Spleen (tissue), 11 donors: ENCODE measurements at regions not wholly inside any gene's neighbourhood (a gene's known extent, or its start where the extent isn't known, plus 50 kb on each side); places are given as distances from the start of the nearest gene placed in this dataset.

Source experiments
- DNase-seq: peaks from one replicate; pipeline ENCODE4 v3.0.0-alpha.2; 2020
- H3K27ac ChIP-seq, 8 donors: fragments of 200-600 bp; sonication (generic) in 7 of 8; 1 replicate in 4 of 8; 2 replicates in 4 of 8; pipeline versions ENCODE4 v1.5.0 to v1.8.0; 2016 to 2021; ENCODE audit warnings: inconsistent platforms in 4 of 8, mild to moderate bottlenecking in 4 of 8, moderate library complexity in 1 of 8
- H3K27me3 ChIP-seq, 7 donors: fragments of 200-600 bp; sonication (generic) in 6 of 7; replicated peaks in 1 of 7; 1 replicate in 4 of 7; 2 replicates in 3 of 7; pipeline versions ENCODE4 v1.5.0 to v1.8.0; 2016 to 2021; ENCODE audit warnings: inconsistent platforms in 3 of 7, mild to moderate bottlenecking in 1 of 7
- H3K36me3 ChIP-seq, 6 donors: fragments of 200-600 bp; sonication (generic) in 5 of 6; 1 replicate in 4 of 6; 2 replicates in 2 of 6; pipeline versions ENCODE4 v1.5.0 to v1.8.0; 2016 to 2021; ENCODE audit warnings: inconsistent platforms in 2 of 6
- H3K4me1 ChIP-seq, 6 donors: fragments of 200-600 bp; sonication (generic) in 5 of 6; 1 replicate in 3 of 6; 2 replicates in 3 of 6; pipeline versions ENCODE4 v1.5.0 to v1.8.0; 2016 to 2021; ENCODE audit warnings: inconsistent platforms in 3 of 6
- H3K4me3 ChIP-seq, 8 donors: fragments of 200-600 bp; sonication (generic) in 7 of 8; 1 replicate in 4 of 8; 2 replicates in 4 of 8; pipeline versions ENCODE4 v1.5.0 to v1.8.0; 2016 to 2021; ENCODE audit warnings: inconsistent platforms in 4 of 8, mild to moderate bottlenecking in 4 of 8, moderate library complexity in 2 of 8
- H3K9me3 ChIP-seq, 8 donors: fragments of 200-600 bp; sonication (generic) in 7 of 8; 1 replicate in 4 of 8; 2 replicates in 4 of 8; pipeline versions ENCODE4 v1.5.0 to v1.8.0; 2016 to 2021; ENCODE audit warnings: inconsistent platforms in 4 of 8
- CTCF ChIP-seq, 11 experiments: fragments of 200-600 bp in 7 of 11; fragments of 450-650 bp in 4 of 11; sonication (generic) in 4 of 11; IDR thresholded peaks in 8 of 11; conservative IDR thresholded peaks in 3 of 11; 1 replicate in 7 of 11; 2 replicates in 4 of 11; pipeline versions ENCODE4 v1.4.0 to v1.8.0; 2016 to 2021; ENCODE audit warnings: antibody characterized with exemption in 11 of 11, inconsistent platforms in 4 of 11, mild to moderate bottlenecking in 1 of 11
- POLR2A ChIP-seq, 3 donors: fragments of 450-650 bp; IDR thresholded peaks; one replicate each; pipeline ENCODE4 v1.5.1; 2017; ENCODE audit warnings: antibody characterized with exemption in 3 of 3, mild to moderate bottlenecking in 1 of 3
- POLR2AphosphoS5 ChIP-seq, 3 donors: sonication (generic); formaldehyde crosslinking; IDR thresholded peaks; one replicate each; pipeline ENCODE4 v1.5.1; 2017; ENCODE audit warnings: antibody characterized with exemption in 3 of 3
- WGBS, 5 donors: extraction: QIAGEN DNeasy Blood & Tissue Kit in 3 of 5; methylation state at CpG; one replicate each; pipeline versions ENCODE4 v1.1.5 to v1.1.7; 2013 to 2018; 5-methylcytosine and 5-hydroxymethylcytosine counted together
- intact Hi-C: fragments of 100-400 bp; cut with DNase I; formaldehyde crosslinking; loops from one replicate; pipeline ENCODE4 v1.15.0; 2023; ENCODE audit warnings: low total_unique reads
- donor health status: healthy with polysubstance abuse.
- donor health status: DM: no; HTN: no; CAD: no; lungs with moderate emphysema.
- donor health status: DM: no; HTN: no; CAD: no.
- donor health status: Bipolar disorder and iron deficiency.
- donor health status: healthy.
- donor health status: DM: no; HTN: no; CAD: no.
- donor health status: DM: yes; HTN: yes; CAD: no.

GRCh38 chr4:4942658-4943057 lies 76.6 kb downstream of the CYTL1 start:
- H3K36me3 ChIP-seq: no peaks in the 10 kb centered on the region
- intact Hi-C loops: no loop called here
- 83 to 90% (median 87%) methylated on average over 3 of the region's 3 CpGs for whole genome bisulfite sequencing, 5 donors

GRCh38 chr4:4945021-4945420 lies 74.2 kb downstream of the CYTL1 start:
- H3K9me3 ChIP-seq: peaks cover 0 to 10% (median 2%) of the 10 kb centered on the region in 8 donors
- no peak overlapping the region for H3K27ac ChIP-seq
- peaks cover 0 to 32% (median 12%) of the 10 kb centered on the region in 6 donors for H3K4me1 ChIP-seq
- intact Hi-C loops: no loop called here
- no peaks in the 10 kb centered on the region for H3K36me3 ChIP-seq
- no peak for TF ChIP-seq POLR2AphosphoS5 (IDR thresholded peaks at IDR 0.05)
- no peak for TF ChIP-seq POLR2A (IDR thresholded peaks at IDR 0.05)
- no peak for TF ChIP-seq CTCF (IDR thresholded peaks at IDR 0.05 in 8 of 11, conservative IDR thresholded peaks at IDR 0.05 in 3 of 11)
- DNase-seq: no peak
- no peaks in the 10 kb centered on the region for H3K27me3 ChIP-seq
- 64 to 86% (median 81%) methylated on average over 3 of the region's 3 CpGs for WGBS, 5 donors
- no peak overlapping the region for H3K4me3 ChIP-seq

More at GRCh38 chr4:4942658-4943057, 76.6 kb downstream of the CYTL1 start:
- Histone ChIP-seq H3K27ac (no peak overlapping the region), H3K27me3 (no peaks in the 10 kb centered on the region), H3K4me3 (no peak overlapping the region), H3K4me1 (peaks cover 0 to 32% (median 12%) of the 10 kb centered on the region in 6 donors), H3K9me3 (peaks cover 0 to 10% (median 2%) of the 10 kb centered on the region in 8 donors)
- TF ChIP-seq POLR2AphosphoS5 (IDR thresholded peaks at IDR 0.05) (no peak), CTCF (IDR thresholded peaks at IDR 0.05 in 8 of 11, conservative IDR thresholded peaks at IDR 0.05 in 3 of 11) (no peak), POLR2A (IDR thresholded peaks at IDR 0.05) (no peak)
- DNase-seq: no peak

DNA sequence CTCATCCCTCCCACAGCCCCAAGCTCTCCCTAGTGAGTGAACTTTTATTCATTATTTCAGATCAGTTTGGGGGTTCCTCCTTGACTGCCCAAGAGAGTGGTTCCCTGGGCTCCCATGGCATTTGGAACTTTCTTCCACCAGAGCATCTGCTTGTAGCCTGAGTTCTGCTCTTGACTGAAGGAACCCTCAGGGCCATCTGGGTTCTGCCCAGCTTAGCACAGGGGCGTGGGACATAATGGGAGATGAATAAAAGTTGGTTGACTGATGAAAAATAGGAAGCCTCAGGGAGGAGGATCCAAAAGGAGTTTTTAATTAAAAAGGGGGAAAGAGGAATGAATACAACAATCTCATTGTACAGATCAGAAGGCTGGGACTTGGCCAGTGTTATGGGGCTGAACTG lies 73.4 kb downstream of the CYTL1 start:
- no peak for TF ChIP-seq POLR2A (IDR thresholded peaks at IDR 0.05)

GRCh38 chr4:4946416-4946815 lies 72.8 kb downstream of the CYTL1 start:
- H3K9me3 ChIP-seq: peaks cover 0 to 10% (median 2%) of the 10 kb centered on the region in 8 donors
- TF ChIP-seq POLR2A (IDR thresholded peaks at IDR 0.05): no peak
- TF ChIP-seq CTCF (IDR thresholded peaks at IDR 0.05 in 8 of 11, conservative IDR thresholded peaks at IDR 0.05 in 3 of 11): no peak
- no peak for TF ChIP-seq POLR2AphosphoS5 (IDR thresholded peaks at IDR 0.05)
- intact Hi-C loops: no loop called here
- H3K4me1 ChIP-seq: peaks cover 0 to 32% (median 12%) of the 10 kb centered on the region in 6 donors
- no peaks in the 10 kb centered on the region for H3K36me3 ChIP-seq
- 85 to 90% (median 87%) methylated on average over 6 of the region's 6 CpGs for WGBS, 5 donors
- no peak overlapping the region for H3K27ac ChIP-seq
- DNase-seq: no peak
- H3K27me3 ChIP-seq: no peaks in the 10 kb centered on the region
- H3K4me3 ChIP-seq: no peak overlapping the region

More for the DNA sequence above, 73.4 kb downstream of the CYTL1 start:
- H3K36me3 ChIP-seq: no peaks in the 10 kb centered on the region
- H3K4me1 ChIP-seq: peaks cover 0 to 32% (median 12%) of the 10 kb centered on the region in 6 donors
- H3K4me3 ChIP-seq: no peak overlapping the region
- DNase-seq: no peak
- intact Hi-C loops: no loop called here
- WGBS, 5 donors: 0 to 93% (median 83%) methylated on average over 1 of the region's 1 CpG
- no peak overlapping the region for H3K27ac ChIP-seq
- peaks cover 0 to 10% (median 2%) of the 10 kb centered on the region in 8 donors for H3K9me3 ChIP-seq
- H3K27me3 ChIP-seq: no peaks in the 10 kb centered on the region

- H3K36me3 ChIP-seq: no peaks in the 10 kb centered on the region
- WGBS, 5 donors: 79 to 87% (median 83%) methylated on average over 5 of the region's 5 CpGs
These were observed 71.5 kb downstream of the CYTL1 start for GRCh38 chr4:4947721-4948120.

More at GRCh38 chr4:4947721-4948120, 71.5 kb downstream of the CYTL1 start:
- Histone ChIP-seq H3K4me1 (peaks cover 0 to 24% (median 12%) of the 10 kb centered on the region in 6 donors), H3K27me3 (no peaks in the 10 kb centered on the region), H3K9me3 (peaks cover 0 to 17% (median 3%) of the 10 kb centered on the region in 8 donors), H3K4me3 (no peak overlapping the region), H3K27ac (no peak overlapping the region)
- DNase-seq: no peak
- TF ChIP-seq CTCF (IDR thresholded peaks at IDR 0.05 in 8 of 11, conservative IDR thresholded peaks at IDR 0.05 in 3 of 11) (no peak), POLR2A (IDR thresholded peaks at IDR 0.05) (no peak), POLR2AphosphoS5 (IDR thresholded peaks at IDR 0.05) (no peak)
- intact Hi-C loops: no loop called here
